GM12874 (cell line): ENCODE measurements at regions not wholly inside any gene's neighbourhood (a gene's known extent, or its start where the extent isn't known, plus 50 kb on each side); places are given as distances from the start of the nearest gene placed in this dataset.

Experiments
- TF ChIP-seq, protein P1 (sequence below): IDR thresholded peaks from 2 replicates; pipeline ENCODE4 v1.5.1; 2011; ENCODE audit warnings: low read depth, mild to moderate bottlenecking, control low read depth, low read length, moderate library complexity; ENCODE audit not compliant: insufficient read depth

DNA sequence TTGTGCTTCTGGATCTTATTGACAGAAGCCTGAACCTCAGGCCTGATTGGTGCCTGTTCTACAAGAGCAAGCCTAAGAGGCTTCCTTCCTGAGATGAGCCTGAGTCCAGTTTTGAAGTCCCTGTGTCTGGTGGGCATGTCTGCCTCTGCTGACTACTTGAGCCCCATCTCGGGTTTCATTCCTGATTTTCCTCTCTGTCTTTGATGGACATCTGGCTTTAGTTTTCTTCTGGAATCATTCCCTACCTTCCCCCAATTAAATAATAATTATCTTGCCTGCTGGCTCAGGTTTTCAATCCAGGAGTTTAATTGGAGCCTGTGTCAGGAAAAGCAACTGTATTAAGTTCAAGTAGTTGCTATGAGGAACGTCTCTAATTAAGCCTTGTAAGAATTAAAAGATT is 135.5 kb upstream of the MC4R start:
- TF ChIP-seq, protein P1, sequence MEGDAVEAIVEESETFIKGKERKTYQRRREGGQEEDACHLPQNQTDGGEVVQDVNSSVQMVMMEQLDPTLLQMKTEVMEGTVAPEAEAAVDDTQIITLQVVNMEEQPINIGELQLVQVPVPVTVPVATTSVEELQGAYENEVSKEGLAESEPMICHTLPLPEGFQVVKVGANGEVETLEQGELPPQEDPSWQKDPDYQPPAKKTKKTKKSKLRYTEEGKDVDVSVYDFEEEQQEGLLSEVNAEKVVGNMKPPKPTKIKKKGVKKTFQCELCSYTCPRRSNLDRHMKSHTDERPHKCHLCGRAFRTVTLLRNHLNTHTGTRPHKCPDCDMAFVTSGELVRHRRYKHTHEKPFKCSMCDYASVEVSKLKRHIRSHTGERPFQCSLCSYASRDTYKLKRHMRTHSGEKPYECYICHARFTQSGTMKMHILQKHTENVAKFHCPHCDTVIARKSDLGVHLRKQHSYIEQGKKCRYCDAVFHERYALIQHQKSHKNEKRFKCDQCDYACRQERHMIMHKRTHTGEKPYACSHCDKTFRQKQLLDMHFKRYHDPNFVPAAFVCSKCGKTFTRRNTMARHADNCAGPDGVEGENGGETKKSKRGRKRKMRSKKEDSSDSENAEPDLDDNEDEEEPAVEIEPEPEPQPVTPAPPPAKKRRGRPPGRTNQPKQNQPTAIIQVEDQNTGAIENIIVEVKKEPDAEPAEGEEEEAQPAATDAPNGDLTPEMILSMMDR, result no peak

DNA sequence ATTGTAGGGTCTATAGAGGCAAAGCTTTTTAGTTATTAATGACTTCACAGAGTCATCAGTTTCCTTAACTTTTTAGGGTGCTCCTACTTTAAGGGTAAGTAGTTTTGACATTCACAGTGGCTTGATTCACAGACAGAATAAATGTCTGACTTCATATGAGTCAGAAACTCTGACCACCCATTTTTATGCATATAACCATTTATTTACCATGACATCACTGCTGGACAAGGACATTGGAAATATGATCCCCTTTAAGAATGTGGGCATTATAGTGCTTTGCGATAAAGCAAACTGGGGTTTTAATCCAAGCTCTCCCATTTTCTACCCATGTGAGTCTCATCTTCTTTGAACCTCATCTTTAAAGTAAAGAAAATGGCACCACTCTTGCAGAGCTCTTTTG is 162.0 kb upstream of the MC4R start:
- TF ChIP-seq, protein P1, result no peak

DNA sequence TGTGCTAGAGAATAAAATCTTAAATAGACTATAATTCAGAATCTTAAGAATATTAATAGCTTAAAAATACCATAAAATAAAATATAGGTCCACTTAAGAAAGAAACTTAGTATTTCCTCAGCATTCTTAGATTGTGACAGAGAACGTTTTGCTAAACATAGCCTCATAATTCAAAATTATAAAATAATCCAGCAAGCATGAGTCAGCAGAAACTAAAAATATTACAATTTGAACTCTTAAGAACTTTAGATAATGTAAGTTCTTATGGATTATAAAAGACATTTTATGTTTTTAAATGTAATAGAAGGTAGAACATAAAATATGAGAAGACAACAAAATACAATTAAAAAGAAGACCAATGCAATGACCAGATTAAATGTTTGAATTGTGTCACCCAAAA is 164.5 kb upstream of the MC4R start:
- TF ChIP-seq, protein P1, result no peak

DNA sequence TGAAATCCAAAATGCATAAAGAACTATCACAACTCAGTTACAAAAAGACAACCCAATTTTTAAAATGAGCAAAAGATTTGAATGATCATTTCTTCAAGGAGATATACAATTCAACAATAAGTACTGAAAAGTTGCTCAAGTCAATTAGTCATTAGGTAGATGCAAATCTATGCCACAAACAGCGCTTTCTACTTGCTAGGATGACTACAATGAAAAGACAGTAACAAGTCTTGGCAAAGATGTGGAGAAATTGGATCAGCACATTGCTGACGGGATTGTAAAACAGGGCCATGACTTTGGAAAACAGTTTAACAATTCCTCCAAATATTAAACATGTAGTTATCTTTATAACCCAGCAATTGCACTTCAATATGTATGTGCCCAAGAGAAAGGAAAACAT is 166.3 kb upstream of the MC4R start:
- TF ChIP-seq, protein P1, result no peak

DNA sequence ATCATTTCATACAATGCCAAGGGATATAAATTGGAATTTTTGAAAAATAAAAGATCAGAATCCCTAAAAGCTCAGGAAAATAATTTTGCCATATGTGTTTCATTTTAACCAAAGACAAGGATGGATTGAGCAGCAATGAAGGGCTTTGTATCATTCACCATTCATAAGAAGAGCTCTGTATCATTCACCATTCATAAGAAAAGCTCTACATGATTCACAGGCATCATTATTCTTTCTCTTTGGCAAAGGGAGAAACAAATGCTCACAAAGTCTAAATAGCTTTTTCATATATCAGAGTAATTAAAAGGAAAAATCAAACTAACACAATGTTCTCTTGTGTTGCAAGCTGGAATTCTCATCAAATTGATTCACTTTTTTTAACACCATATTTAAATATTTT is 169.1 kb upstream of the MC4R start:
- TF ChIP-seq, protein P1, result no peak

DNA sequence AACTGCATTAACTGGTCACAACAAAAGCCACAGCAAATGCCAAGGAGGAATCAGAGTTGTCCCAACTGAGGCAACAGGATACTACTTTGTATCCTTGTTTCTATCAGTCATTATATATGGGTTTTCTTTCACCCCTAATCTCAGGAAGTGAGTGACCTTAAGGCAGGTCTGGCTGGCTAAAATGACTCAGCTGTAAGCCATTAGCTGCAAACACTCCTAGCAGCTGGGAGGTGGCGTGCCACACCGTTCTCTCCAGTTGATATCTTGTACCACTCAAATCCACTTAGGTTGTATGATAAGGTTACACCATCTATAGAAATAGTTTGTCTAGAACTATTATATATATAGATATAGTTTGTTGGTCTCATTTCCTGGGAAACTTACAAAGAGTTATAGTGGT is 171.1 kb upstream of the MC4R start:
- TF ChIP-seq, protein P1, result no peak

DNA sequence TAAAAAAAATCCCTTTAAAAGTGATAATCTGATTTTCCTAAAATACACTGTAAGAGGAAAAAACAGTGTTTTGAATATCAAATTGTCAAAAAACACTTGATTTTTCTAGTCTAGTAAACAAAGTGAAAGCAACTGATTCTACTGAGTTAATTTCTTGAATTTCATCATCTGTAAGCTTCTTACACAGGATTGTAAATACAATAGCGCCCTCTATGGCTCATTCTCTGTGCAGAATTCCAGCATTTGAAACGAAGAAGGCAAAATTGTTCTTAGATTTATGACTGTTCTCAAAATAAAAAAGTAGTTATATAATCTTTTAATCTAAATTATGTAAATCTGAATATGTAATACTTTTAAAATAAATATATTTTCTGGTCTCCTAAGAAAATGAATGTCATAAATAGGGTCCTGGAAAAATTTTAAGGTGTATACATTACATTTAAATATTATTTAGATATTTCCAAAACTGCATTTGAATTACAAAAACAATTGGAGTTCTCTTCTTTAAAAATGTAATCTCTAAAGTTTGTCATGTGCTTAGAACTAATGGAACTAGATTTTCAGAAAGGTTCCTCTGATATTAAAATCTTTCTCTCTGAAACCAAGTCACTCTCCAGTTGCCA is 176.9 kb upstream of the MC4R start:
- TF ChIP-seq, protein P1, result peak; percentile 49; the same call in 1 of the 2 replicates
